Esophagus squamous epithelium (tissue), 5 donors: ENCODE measurements at regions not wholly inside any gene's neighbourhood (a gene's known extent, or its start where the extent isn't known, plus 50 kb on each side); places are given as distances from the start of the nearest gene placed in this dataset.

ENCODE experiments used
- DNase-seq: peaks from one replicate; lab custom pipeline; 2025; lab: John Stamatoyannopoulos, UW
- H3K27ac ChIP-seq, 4 donors: fragments of 200-600 bp; sonication (generic); one replicate each; pipeline ENCODE4 v1.5.1; 2016 to 2019; ENCODE audit warnings: mild to moderate bottlenecking in 1 of 4
- H3K27me3 ChIP-seq, 4 donors: fragments of 200-600 bp; sonication (generic); 1 replicate in 3 of 4; 2 replicates in 1 of 4; pipeline versions ENCODE4 v1.5.1 to v1.6.0; 2017 to 2021; ENCODE audit warnings: antibody characterized with exemption in 1 of 4
- H3K36me3 ChIP-seq, 3 donors: fragments of 200-600 bp; sonication (generic); one replicate each; pipeline ENCODE4 v1.5.1; 2016 to 2019
- H3K4me1 ChIP-seq, 3 donors: fragments of 200-600 bp; sonication (generic); one replicate each; pipeline ENCODE4 v1.5.1; 2017 to 2019
- H3K4me3 ChIP-seq, 4 donors: fragments of 200-600 bp; sonication (generic); 1 replicate in 3 of 4; 2 replicates in 1 of 4; pipeline ENCODE4 v1.5.1; 2016 to 2019; ENCODE audit warnings: mild to moderate bottlenecking in 2 of 4, moderate library complexity in 1 of 4
- H3K9me3 ChIP-seq, 3 donors: fragments of 200-600 bp; sonication (generic); one replicate each; pipeline ENCODE4 v1.5.1; 2016 to 2019
- CTCF ChIP-seq, 6 experiments: fragments of 450-650 bp in 4 of 6; fragments of 200-600 bp in 2 of 6; sonication (generic) in 2 of 6; IDR thresholded peaks; one replicate each; pipeline ENCODE4 v1.5.1; 2016 to 2019; ENCODE audit warnings: antibody characterized with exemption in 6 of 6, mild to moderate bottlenecking in 4 of 6, moderate library complexity in 4 of 6
- POLR2A ChIP-seq, 4 donors: fragments of 450-650 bp; IDR thresholded peaks; one replicate each; pipeline ENCODE4 v1.6.1; 2017; ENCODE audit warnings: antibody characterized with exemption in 4 of 4, mild to moderate bottlenecking in 4 of 4, moderate library complexity in 3 of 4
- WGBS, 2 donors: methylation state at CpG; one replicate each; pipeline ENCODE4 v1.1.5; 2018; 5-methylcytosine and 5-hydroxymethylcytosine counted together
- intact Hi-C: fragments of 100-400 bp; cut with DNase I; formaldehyde crosslinking; loops from one replicate; pipeline ENCODE4 v1.15.0; 2022
- donor health status: DM: yes; HTN: yes; CAD: no.

- H3K36me3 ChIP-seq = no peaks in the 10 kb centered on the region
- intact Hi-C loops = no loop called here
- no peaks in the 10 kb centered on the region for H3K9me3 ChIP-seq
- DNase-seq = no peak
- no peak overlapping the region for H3K4me3 ChIP-seq
- H3K27ac ChIP-seq = no peak overlapping the region
- TF ChIP-seq POLR2A (IDR thresholded peaks at IDR 0.05) (no peak), CTCF (IDR thresholded peaks at IDR 0.05) (no peak)
- peaks cover 0 to 78% (median 0%) of the 10 kb centered on the region in 4 donors for H3K27me3 ChIP-seq
- no peaks in the 10 kb centered on the region for H3K4me1 ChIP-seq
- WGBS, 2 donors = 54 to 56% methylated on average over 19 to 21 of the region's 21 CpGs
Measured at GRCh38 chr10:100612601-100613595, 77.2 kb downstream of the HIF1AN start.

- DNase-seq = no peak
- H3K9me3 ChIP-seq = no peaks in the 10 kb centered on the region
- H3K4me3 ChIP-seq = no peak overlapping the region
- no peak for TF ChIP-seq POLR2A (IDR thresholded peaks at IDR 0.05)
- no peak for TF ChIP-seq CTCF (IDR thresholded peaks at IDR 0.05)
- peaks cover 0 to 78% (median 0%) of the 10 kb centered on the region in 4 donors for H3K27me3 ChIP-seq
- intact Hi-C loops = no loop called here
- H3K36me3 ChIP-seq = no peaks in the 10 kb centered on the region
- no peaks in the 10 kb centered on the region for H3K4me1 ChIP-seq
- 74 to 76% methylated on average over 8 of the region's 8 CpGs for WGBS, 2 donors
- no peak overlapping the region for H3K27ac ChIP-seq
Measured at GRCh38 chr10:100613846-100614245, 78.1 kb downstream of the HIF1AN start.

- no peak overlapping the region for H3K27ac ChIP-seq
- H3K4me3 ChIP-seq = no peak overlapping the region
- TF ChIP-seq CTCF (IDR thresholded peaks at IDR 0.05) (no peak), POLR2A (IDR thresholded peaks at IDR 0.05) (no peak)
- H3K9me3 ChIP-seq = no peaks in the 10 kb centered on the region
- no peaks in the 10 kb centered on the region for H3K4me1 ChIP-seq
- 61 to 67% methylated on average over 2 to 8 of the region's 11 CpGs for WGBS, 2 donors
- intact Hi-C loops = no loop called here
- peaks cover 0 to 78% (median 0%) of the 10 kb centered on the region in 4 donors for H3K27me3 ChIP-seq
- no peaks in the 10 kb centered on the region for H3K36me3 ChIP-seq
- no peak for DNase-seq
Measured at GRCh38 chr10:100614429-100615095, 78.8 kb downstream of the HIF1AN start.

- WGBS, 2 donors = 76 to 86% methylated on average over 8 to 10 of the region's 10 CpGs
- H3K36me3 ChIP-seq = no peaks in the 10 kb centered on the region
- peaks cover 0 to 80% (median 0%) of the 10 kb centered on the region in 4 donors for H3K27me3 ChIP-seq
- TF ChIP-seq POLR2A (IDR thresholded peaks at IDR 0.05) (no peak), CTCF (IDR thresholded peaks at IDR 0.05) (no peak)
- no peak for DNase-seq
- intact Hi-C loops = no loop called here
- H3K4me1 ChIP-seq = no peaks in the 10 kb centered on the region
- H3K27ac ChIP-seq = no peak overlapping the region
- no peaks in the 10 kb centered on the region for H3K9me3 ChIP-seq
- H3K4me3 ChIP-seq = no peak overlapping the region
Measured at GRCh38 chr10:100615241-100615640, 79.5 kb downstream of the HIF1AN start.

- Histone ChIP-seq H3K27me3 (peaks cover 0 to 86% (median 0%) of the 10 kb centered on the region in 4 donors), H3K27ac (no peak overlapping the region)
Measured at GRCh38 chr10:100615908-100616307, 80.2 kb downstream of the HIF1AN start.

More at GRCh38 chr10:100615908-100616307, 80.2 kb downstream of the HIF1AN start:
- WGBS, 2 donors = 46 to 62% methylated on average over 5 of the region's 5 CpGs
- DNase-seq = no peak
- TF ChIP-seq CTCF (IDR thresholded peaks at IDR 0.05) (no peak), POLR2A (IDR thresholded peaks at IDR 0.05) (no peak)
- Histone ChIP-seq H3K4me1 (no peaks in the 10 kb centered on the region), H3K9me3 (no peaks in the 10 kb centered on the region), H3K4me3 (no peak overlapping the region), H3K36me3 (no peaks in the 10 kb centered on the region)
- intact Hi-C loops = no loop called here
